ENCODE measurements at regions not wholly inside any gene's neighbourhood (a gene's known extent, or its start where the extent isn't known, plus 50 kb on each side); places are given as distances from the start of the nearest gene placed in this dataset.

- WGBS, 2 donors: 69 to 71% methylated on average over 4 of the region's 4 CpGs
- DNase-seq (no peak), ATAC-seq (ENCODE audit: low FRiP score) (no peak)
- no peak overlapping the region for H3K27ac ChIP-seq (ENCODE audit: low read depth in 1 of 2, low read length in 2 of 2)
- no peaks in the 10 kb centered on the region for H3K9me3 ChIP-seq (ENCODE audit: control insufficient read depth, low read length)
- no peaks in the 10 kb centered on the region for H3K36me3 ChIP-seq (ENCODE audit: control insufficient read depth in 1 of 2, insufficient read depth in 2 of 2, low read length in 1 of 2)
- H3K4me1 ChIP-seq (ENCODE audit: control insufficient read depth in 1 of 2, insufficient read depth in 2 of 2, low read length in 2 of 2): no peaks in the 10 kb centered on the region
- no peaks in the 10 kb centered on the region for H3K27me3 ChIP-seq (ENCODE audit: control insufficient read depth in 1 of 2, insufficient read depth in 2 of 2, low read length in 1 of 2)
- intact Hi-C loops (cut with DNase I): no loop called here
- H3K4me3 ChIP-seq (ENCODE audit: low read length in 2 of 2): no peak overlapping the region
Measured at GRCh38 chr18:73563345-73563744, 584.3 kb downstream of the FBXO15 start.

- Histone ChIP-seq H3K4me1 (ENCODE audit: control insufficient read depth in 1 of 2, insufficient read depth in 2 of 2, low read length in 2 of 2) (no peaks in the 10 kb centered on the region), H3K27ac (ENCODE audit: low read depth in 1 of 2, low read length in 2 of 2) (no peak overlapping the region), H3K4me3 (ENCODE audit: low read length in 2 of 2) (no peak overlapping the region), H3K36me3 (ENCODE audit: control insufficient read depth in 1 of 2, insufficient read depth in 2 of 2, low read length in 1 of 2) (no peaks in the 10 kb centered on the region), H3K9me3 (ENCODE audit: control insufficient read depth, low read length) (no peaks in the 10 kb centered on the region), H3K27me3 (ENCODE audit: control insufficient read depth in 1 of 2, insufficient read depth in 2 of 2, low read length in 1 of 2) (no peaks in the 10 kb centered on the region)
- no peak for ATAC-seq (ENCODE audit: low FRiP score)
- DNase-seq: no peak
- 58 to 59% methylated on average over 4 of the region's 4 CpGs for WGBS, 2 donors
- intact Hi-C loops (cut with DNase I): no loop called here
Measured at GRCh38 chr18:73556904-73557303, 590.7 kb downstream of the FBXO15 start.

- Histone ChIP-seq H3K27ac (ENCODE audit: low read depth in 1 of 2, low read length in 2 of 2) (no peak overlapping the region), H3K4me3 (ENCODE audit: low read length in 2 of 2) (no peak overlapping the region), H3K27me3 (ENCODE audit: control insufficient read depth in 1 of 2, insufficient read depth in 2 of 2, low read length in 1 of 2) (no peaks in the 10 kb centered on the region), H3K36me3 (ENCODE audit: control insufficient read depth in 1 of 2, insufficient read depth in 2 of 2, low read length in 1 of 2) (no peaks in the 10 kb centered on the region), H3K9me3 (ENCODE audit: control insufficient read depth, low read length) (no peaks in the 10 kb centered on the region), H3K4me1 (ENCODE audit: control insufficient read depth in 1 of 2, insufficient read depth in 2 of 2, low read length in 2 of 2) (no peaks in the 10 kb centered on the region)
- 60 to 66% methylated on average over 5 of the region's 5 CpGs for WGBS, 2 donors
- DNase-seq (no peak), ATAC-seq (ENCODE audit: low FRiP score) (no peak)
- intact Hi-C loops (cut with DNase I): no loop called here
Measured at GRCh38 chr18:73552171-73552570, 595.5 kb downstream of the FBXO15 start.

GRCh38 chr18:73551211-73551610 lies 596.4 kb downstream of the FBXO15 start:
- ATAC-seq (ENCODE audit: low FRiP score) (no peak), DNase-seq (no peak)
- Histone ChIP-seq H3K9me3 (ENCODE audit: control insufficient read depth, low read length) (no peaks in the 10 kb centered on the region), H3K27me3 (ENCODE audit: control insufficient read depth in 1 of 2, insufficient read depth in 2 of 2, low read length in 1 of 2) (no peaks in the 10 kb centered on the region), H3K36me3 (ENCODE audit: control insufficient read depth in 1 of 2, insufficient read depth in 2 of 2, low read length in 1 of 2) (no peaks in the 10 kb centered on the region), H3K27ac (ENCODE audit: low read depth in 1 of 2, low read length in 2 of 2) (no peak overlapping the region), H3K4me3 (ENCODE audit: low read length in 2 of 2) (no peak overlapping the region), H3K4me1 (ENCODE audit: control insufficient read depth in 1 of 2, insufficient read depth in 2 of 2, low read length in 2 of 2) (no peaks in the 10 kb centered on the region)
- WGBS, 2 donors: 72 to 73% methylated on average over 3 of the region's 3 CpGs
- intact Hi-C loops (cut with DNase I): no loop called here

- WGBS, 2 donors: 28 to 48% methylated on average over 5 of the region's 5 CpGs
- intact Hi-C loops (cut with DNase I): no loop called here
- no peaks in the 10 kb centered on the region for H3K9me3 ChIP-seq (ENCODE audit: control insufficient read depth, low read length)
- no peaks in the 10 kb centered on the region for H3K27me3 ChIP-seq (ENCODE audit: control insufficient read depth in 1 of 2, insufficient read depth in 2 of 2, low read length in 1 of 2)
- no peak overlapping the region for H3K4me3 ChIP-seq (ENCODE audit: low read length in 2 of 2)
- ATAC-seq (ENCODE audit: low FRiP score) (no peak), DNase-seq (no peak)
- H3K27ac ChIP-seq (ENCODE audit: low read depth in 1 of 2, low read length in 2 of 2): no peak overlapping the region
- H3K36me3 ChIP-seq (ENCODE audit: control insufficient read depth in 1 of 2, insufficient read depth in 2 of 2, low read length in 1 of 2): no peaks in the 10 kb centered on the region
- H3K4me1 ChIP-seq (ENCODE audit: control insufficient read depth in 1 of 2, insufficient read depth in 2 of 2, low read length in 2 of 2): no peaks in the 10 kb centered on the region
Measured at GRCh38 chr18:73549236-73549635, 598.4 kb downstream of the FBXO15 start.

- Histone ChIP-seq H3K4me1 (ENCODE audit: control insufficient read depth in 1 of 2, insufficient read depth in 2 of 2, low read length in 2 of 2) (no peaks in the 10 kb centered on the region), H3K36me3 (ENCODE audit: control insufficient read depth in 1 of 2, insufficient read depth in 2 of 2, low read length in 1 of 2) (no peaks in the 10 kb centered on the region), H3K4me3 (ENCODE audit: low read length in 2 of 2) (no peak overlapping the region), H3K27ac (ENCODE audit: low read depth in 1 of 2, low read length in 2 of 2) (no peak overlapping the region), H3K9me3 (ENCODE audit: control insufficient read depth, low read length) (no peaks in the 10 kb centered on the region), H3K27me3 (ENCODE audit: control insufficient read depth in 1 of 2, insufficient read depth in 2 of 2, low read length in 1 of 2) (no peaks in the 10 kb centered on the region)
- ATAC-seq (ENCODE audit: low FRiP score) (no peak), DNase-seq (no peak)
- intact Hi-C loops (cut with DNase I): no loop called here
- 0% methylated on average over 1 of the region's 1 CpG for WGBS, 2 donors
Measured at GRCh38 chr18:73545472-73545871, 602.2 kb downstream of the FBXO15 start.

- H3K27ac ChIP-seq (ENCODE audit: low read depth in 1 of 2, low read length in 2 of 2): no peak overlapping the region
- intact Hi-C loops (cut with DNase I): no loop called here
- no peak for DNase-seq
- no peaks in the 10 kb centered on the region for H3K27me3 ChIP-seq (ENCODE audit: control insufficient read depth in 1 of 2, insufficient read depth in 2 of 2, low read length in 1 of 2)
- H3K36me3 ChIP-seq (ENCODE audit: control insufficient read depth in 1 of 2, insufficient read depth in 2 of 2, low read length in 1 of 2): no peaks in the 10 kb centered on the region
- H3K4me1 ChIP-seq (ENCODE audit: control insufficient read depth in 1 of 2, insufficient read depth in 2 of 2, low read length in 2 of 2): no peaks in the 10 kb centered on the region
- 72 to 78% methylated on average over 2 of the region's 2 CpGs for WGBS, 2 donors
- no peak for ATAC-seq (ENCODE audit: low FRiP score)
- H3K9me3 ChIP-seq (ENCODE audit: control insufficient read depth, low read length): no peaks in the 10 kb centered on the region
- no peak overlapping the region for H3K4me3 ChIP-seq (ENCODE audit: low read length in 2 of 2)
Measured at GRCh38 chr18:73544617-73545016, 603.0 kb downstream of the FBXO15 start.

- H3K4me1 ChIP-seq (ENCODE audit: control insufficient read depth in 1 of 2, insufficient read depth in 2 of 2, low read length in 2 of 2): no peaks in the 10 kb centered on the region
- no peaks in the 10 kb centered on the region for H3K9me3 ChIP-seq (ENCODE audit: control insufficient read depth, low read length)
- H3K27me3 ChIP-seq (ENCODE audit: control insufficient read depth in 1 of 2, insufficient read depth in 2 of 2, low read length in 1 of 2): no peaks in the 10 kb centered on the region
- ATAC-seq (ENCODE audit: low FRiP score) (no peak), DNase-seq (no peak)
- 90 to 97% methylated on average over 1 of the region's 1 CpG for WGBS, 2 donors
- intact Hi-C loops (cut with DNase I): no loop called here
- H3K27ac ChIP-seq (ENCODE audit: low read depth in 1 of 2, low read length in 2 of 2): no peak overlapping the region
- no peak overlapping the region for H3K4me3 ChIP-seq (ENCODE audit: low read length in 2 of 2)
- no peaks in the 10 kb centered on the region for H3K36me3 ChIP-seq (ENCODE audit: control insufficient read depth in 1 of 2, insufficient read depth in 2 of 2, low read length in 1 of 2)
Measured at GRCh38 chr18:73544032-73544431, 603.6 kb downstream of the FBXO15 start.

GRCh38 chr18:73535990-73536389 lies 611.6 kb downstream of the FBXO15 start:
- 89 to 91% methylated on average over 1 of the region's 1 CpG for WGBS, 2 donors
- intact Hi-C loops (cut with DNase I): loop anchor here in 1 of 2 donors (10.0 kb wide), 1 partner anchor 59 kb away; no protein-coding TSS in a partner anchor
- Histone ChIP-seq H3K27me3 (ENCODE audit: control insufficient read depth in 1 of 2, insufficient read depth in 2 of 2, low read length in 1 of 2) (no peaks in the 10 kb centered on the region), H3K9me3 (ENCODE audit: control insufficient read depth, low read length) (no peaks in the 10 kb centered on the region), H3K4me3 (ENCODE audit: low read length in 2 of 2) (no peak overlapping the region), H3K4me1 (ENCODE audit: control insufficient read depth in 1 of 2, insufficient read depth in 2 of 2, low read length in 2 of 2) (no peaks in the 10 kb centered on the region), H3K27ac (ENCODE audit: low read depth in 1 of 2, low read length in 2 of 2) (no peak overlapping the region), H3K36me3 (ENCODE audit: control insufficient read depth in 1 of 2, insufficient read depth in 2 of 2, low read length in 1 of 2) (no peaks in the 10 kb centered on the region)
- ATAC-seq (ENCODE audit: low FRiP score) (no peak), DNase-seq (no peak)

Measured in aorta (tissue), 5 donors.